Vagina (tissue), 2 donors: ENCODE measurements at regions not wholly inside any gene's neighbourhood (a gene's known extent, or its start where the extent isn't known, plus 50 kb on each side); places are given as distances from the start of the nearest gene placed in this dataset.
"Not testable (repeated sequence)": the region's sequence is repeated elsewhere in the genome, so short reads cannot be mapped to it uniquely, and the experiment has no call there.

ENCODE experiments used
- DNase-seq, 2 donors: peaks; one replicate each; pipeline ENCODE4 v3.0.0-alpha.2; 2017; ENCODE audit errors: extremely low spot score in 2 of 2
- H3K27ac ChIP-seq: fragments of 200-600 bp; sonication (generic); one replicate; pipeline ENCODE4 v1.5.1; 2019
- H3K27me3 ChIP-seq: fragments of 200-600 bp; sonication (generic); one replicate; pipeline ENCODE4 v1.5.1; 2019
- H3K36me3 ChIP-seq, 2 donors: fragments of 200-600 bp; sonication (generic); one replicate each; pipeline ENCODE4 v1.5.1; 2017 to 2019
- H3K4me1 ChIP-seq: fragments of 200-600 bp; sonication (generic); one replicate; pipeline ENCODE4 v1.5.1; 2019
- H3K4me3 ChIP-seq, 2 donors: fragments of 200-600 bp; sonication (generic); 1 replicate in 1 of 2; 2 replicates in 1 of 2; pipeline ENCODE4 v1.5.1; 2016 to 2019
- H3K9me3 ChIP-seq: fragments of 200-600 bp; sonication (generic); one replicate; pipeline ENCODE4 v1.5.1; 2019
- POLR2A ChIP-seq, 2 donors: fragments of 450-650 bp; IDR thresholded peaks; one replicate each; pipeline ENCODE4 v1.6.1; 2017; ENCODE audit warnings: antibody characterized with exemption in 2 of 2, mild to moderate bottlenecking in 2 of 2, moderate library complexity in 2 of 2
- POLR2AphosphoS5 ChIP-seq, 2 donors: sonication (generic); formaldehyde crosslinking; IDR thresholded peaks; one replicate each; pipeline ENCODE4 v1.9.0; 2017; ENCODE audit warnings: antibody characterized with exemption in 2 of 2, mild to moderate bottlenecking in 2 of 2, low read depth in 1 of 2; ENCODE audit not compliant: insufficient read depth in 1 of 2
- intact Hi-C: fragments of 100-400 bp; cut with DNase I; formaldehyde crosslinking; loops from one replicate; pipeline ENCODE4 v1.15.1; 2023
- TF ChIP-seq, protein P1 (sequence below), 3 experiments: fragments of 450-650 bp in 2 of 3; fragments of 200-600 bp in 1 of 3; sonication (generic) in 1 of 3; IDR thresholded peaks; one replicate each; pipeline ENCODE4 v1.5.1; 2017 to 2019; ENCODE audit warnings: antibody characterized with exemption in 3 of 3, mild to moderate bottlenecking in 2 of 3, moderate library complexity in 2 of 3

DNA sequence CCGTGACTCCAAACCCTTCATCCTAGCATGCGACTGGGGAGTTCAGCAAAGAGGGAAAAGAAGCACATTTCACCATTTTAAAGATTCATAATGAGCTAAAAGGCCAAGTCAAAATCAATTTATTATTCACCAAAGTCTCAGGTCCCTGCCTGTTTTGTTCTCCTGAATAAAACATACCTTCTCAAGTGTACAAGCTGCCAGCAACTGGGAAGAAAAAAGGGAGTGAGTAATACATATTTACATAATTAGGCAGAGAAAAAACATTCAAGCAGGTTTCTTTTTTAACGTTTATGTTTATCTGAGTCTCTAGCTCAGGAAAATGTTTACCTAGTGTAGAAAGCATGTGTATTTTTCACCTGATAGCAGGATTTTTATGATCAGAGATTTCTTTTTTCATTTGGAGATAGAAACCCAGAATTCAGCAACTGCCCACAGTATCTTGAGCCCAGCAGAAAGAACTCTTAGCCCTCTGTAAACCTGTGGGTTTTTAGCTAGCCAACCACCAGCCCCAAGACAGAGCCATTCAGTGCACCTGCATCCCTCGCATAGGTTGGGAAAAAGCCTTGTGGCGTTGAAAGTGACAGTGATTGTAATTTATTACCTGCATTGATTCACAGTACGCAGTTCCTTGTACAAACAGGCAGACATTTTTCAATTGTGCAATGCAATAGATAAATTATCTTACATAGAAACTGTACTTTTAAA is 117.9 kb upstream of the GRIA1 start:
- H3K4me1 ChIP-seq, result no peaks in the 10 kb centered on the region
- H3K27ac ChIP-seq, result no peak overlapping the region
- no peaks in the 10 kb centered on the region for H3K36me3 ChIP-seq
- H3K9me3 ChIP-seq, result no peaks in the 10 kb centered on the region
- H3K27me3 ChIP-seq, result no peaks in the 10 kb centered on the region
- no peak for TF ChIP-seq POLR2A (IDR thresholded peaks at IDR 0.05)
- TF ChIP-seq, protein P1, sequence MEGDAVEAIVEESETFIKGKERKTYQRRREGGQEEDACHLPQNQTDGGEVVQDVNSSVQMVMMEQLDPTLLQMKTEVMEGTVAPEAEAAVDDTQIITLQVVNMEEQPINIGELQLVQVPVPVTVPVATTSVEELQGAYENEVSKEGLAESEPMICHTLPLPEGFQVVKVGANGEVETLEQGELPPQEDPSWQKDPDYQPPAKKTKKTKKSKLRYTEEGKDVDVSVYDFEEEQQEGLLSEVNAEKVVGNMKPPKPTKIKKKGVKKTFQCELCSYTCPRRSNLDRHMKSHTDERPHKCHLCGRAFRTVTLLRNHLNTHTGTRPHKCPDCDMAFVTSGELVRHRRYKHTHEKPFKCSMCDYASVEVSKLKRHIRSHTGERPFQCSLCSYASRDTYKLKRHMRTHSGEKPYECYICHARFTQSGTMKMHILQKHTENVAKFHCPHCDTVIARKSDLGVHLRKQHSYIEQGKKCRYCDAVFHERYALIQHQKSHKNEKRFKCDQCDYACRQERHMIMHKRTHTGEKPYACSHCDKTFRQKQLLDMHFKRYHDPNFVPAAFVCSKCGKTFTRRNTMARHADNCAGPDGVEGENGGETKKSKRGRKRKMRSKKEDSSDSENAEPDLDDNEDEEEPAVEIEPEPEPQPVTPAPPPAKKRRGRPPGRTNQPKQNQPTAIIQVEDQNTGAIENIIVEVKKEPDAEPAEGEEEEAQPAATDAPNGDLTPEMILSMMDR (IDR thresholded peaks at IDR 0.05), result no peak
- no peak for TF ChIP-seq POLR2AphosphoS5 (IDR thresholded peaks at IDR 0.05; ENCODE audit: insufficient read depth in 1 of 2, low read depth in 1 of 2)
- intact Hi-C loops, result no loop called here
- DNase-seq, result no peak
- no peak overlapping the region for H3K4me3 ChIP-seq

DNA sequence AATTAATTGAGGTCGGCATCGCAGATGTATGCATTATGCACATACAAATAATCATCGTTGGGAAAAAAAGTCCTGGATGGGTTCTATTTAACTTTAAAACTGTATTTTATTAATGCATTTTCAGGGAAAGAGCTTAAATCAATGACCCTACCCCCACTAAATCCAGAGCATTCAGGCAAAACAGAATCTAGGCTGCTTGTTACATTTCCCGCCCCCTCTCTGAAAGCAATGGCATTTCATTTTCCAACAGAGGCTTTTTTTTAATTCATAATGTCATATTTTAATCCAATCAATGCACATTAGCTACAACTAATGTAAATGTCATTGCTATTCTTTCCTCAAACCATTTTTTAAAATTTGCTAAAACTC is 117.4 kb upstream of the GRIA1 start:
- Histone ChIP-seq H3K36me3 (no peaks in the 10 kb centered on the region), H3K9me3 (no peaks in the 10 kb centered on the region), H3K27ac (no peak overlapping the region), H3K4me3 (no peak overlapping the region), H3K4me1 (no peaks in the 10 kb centered on the region), H3K27me3 (no peaks in the 10 kb centered on the region)
- TF ChIP-seq POLR2AphosphoS5 (IDR thresholded peaks at IDR 0.05; ENCODE audit: insufficient read depth in 1 of 2, low read depth in 1 of 2) (no peak), POLR2A (IDR thresholded peaks at IDR 0.05) (no peak)
- TF ChIP-seq, protein P1 (IDR thresholded peaks at IDR 0.05), result no peak
- intact Hi-C loops, result no loop called here
- DNase-seq, result no peak

DNA sequence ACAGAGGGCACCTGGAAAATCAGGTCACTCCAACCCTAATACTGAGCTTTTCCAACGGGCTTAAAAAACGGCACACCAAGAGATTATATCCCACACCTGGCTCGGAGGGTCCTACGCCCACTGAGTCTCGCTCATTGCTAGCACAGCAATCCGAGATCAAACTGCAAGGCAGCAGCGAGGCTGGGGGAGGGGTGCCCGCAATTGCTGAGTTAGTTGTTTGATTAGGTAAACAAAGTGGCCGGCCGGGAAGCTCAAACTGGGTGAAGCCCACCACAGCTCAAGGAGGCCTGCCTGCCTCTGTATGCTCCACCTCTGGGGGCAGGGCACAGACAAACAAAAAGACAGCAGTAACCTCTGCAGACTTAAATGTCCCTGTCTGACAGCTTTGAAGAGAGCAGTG is 108.8 kb upstream of the GRIA1 start:
- H3K36me3 ChIP-seq, H3K27ac ChIP-seq, H3K4me1 ChIP-seq, H3K4me3 ChIP-seq, H3K9me3 ChIP-seq, DNase-seq, H3K27me3 ChIP-seq, intact Hi-C loops: not testable (repeated sequence)

DNA sequence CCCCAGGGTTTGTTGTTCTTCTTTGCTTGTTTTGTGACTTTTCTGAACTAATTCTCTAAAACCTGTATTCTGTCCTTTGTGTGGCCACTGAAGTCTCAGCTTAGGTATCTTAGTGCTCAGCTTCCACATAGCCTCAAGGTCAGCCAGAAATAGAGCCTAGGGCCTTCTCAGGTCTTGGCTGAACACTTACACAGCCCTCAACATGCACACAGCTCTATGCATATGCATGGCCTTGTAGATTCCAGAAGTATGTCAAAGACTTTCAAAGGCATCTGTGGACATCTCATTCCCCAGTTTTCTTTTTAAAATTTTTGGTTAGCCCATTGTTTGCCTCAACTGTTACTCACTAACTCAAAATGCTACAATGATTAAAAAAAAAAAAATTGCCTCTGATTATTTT is 99.9 kb upstream of the GRIA1 start:
- Histone ChIP-seq H3K27ac (no peak overlapping the region), H3K4me1 (no peaks in the 10 kb centered on the region), H3K4me3 (no peak overlapping the region), H3K9me3 (no peaks in the 10 kb centered on the region), H3K27me3 (no peaks in the 10 kb centered on the region), H3K36me3 (no peaks in the 10 kb centered on the region)
- no peak for TF ChIP-seq POLR2A (IDR thresholded peaks at IDR 0.05)
- TF ChIP-seq POLR2AphosphoS5 (IDR thresholded peaks at IDR 0.05; ENCODE audit: insufficient read depth in 1 of 2, low read depth in 1 of 2), result no peak
- TF ChIP-seq, protein P1 (IDR thresholded peaks at IDR 0.05), result no peak
- DNase-seq, result no peak
- intact Hi-C loops, result no loop called here

DNA sequence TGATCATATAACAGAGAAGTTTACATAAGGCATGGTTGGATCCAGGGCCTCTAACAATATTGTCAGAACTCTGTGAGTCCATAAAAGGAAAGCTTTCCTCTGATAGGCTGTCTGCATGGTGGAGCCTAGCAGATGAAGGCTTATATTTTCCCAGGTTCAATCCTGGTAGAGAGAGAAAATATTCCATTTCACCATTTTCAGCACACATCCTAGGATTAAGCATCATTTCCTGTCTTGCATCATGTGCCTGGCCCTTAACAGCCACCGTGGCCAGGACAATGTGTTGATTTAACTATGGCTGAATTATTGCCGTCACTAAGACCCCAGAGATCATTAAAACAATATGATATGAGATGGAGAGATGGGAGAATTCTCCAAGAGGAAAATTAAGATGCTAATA is 90.9 kb upstream of the GRIA1 start:
- H3K27me3 ChIP-seq, result no peaks in the 10 kb centered on the region
- no peak overlapping the region for H3K27ac ChIP-seq
- no peak overlapping the region for H3K4me3 ChIP-seq
- no peaks in the 10 kb centered on the region for H3K9me3 ChIP-seq
- no peaks in the 10 kb centered on the region for H3K36me3 ChIP-seq
- H3K4me1 ChIP-seq, result no peaks in the 10 kb centered on the region
- DNase-seq, result no peak
- TF ChIP-seq, protein P1 (IDR thresholded peaks at IDR 0.05), result no peak
- TF ChIP-seq POLR2AphosphoS5 (IDR thresholded peaks at IDR 0.05; ENCODE audit: insufficient read depth in 1 of 2, low read depth in 1 of 2) (no peak), POLR2A (IDR thresholded peaks at IDR 0.05) (no peak)
- intact Hi-C loops, result no loop called here
